HG03175 (cell line): ENCODE measurements at regions not wholly inside any gene's neighbourhood (a gene's known extent, or its start where the extent isn't known, plus 50 kb on each side); places are given as distances from the start of the nearest gene placed in this dataset.
A peak's percentile ranks its signal among the peaks of the same experiment; 100 is the strongest.

ENCODE experiments used
- ATAC-seq: cut with Tn5 transposase; IDR thresholded peaks from one replicate; pipeline ENCODE4 v1.9.1; 2021; ENCODE audit warnings: mild to moderate bottlenecking, moderate library complexity; ENCODE audit not compliant: unreplicated experiment

- ATAC-seq, result no peak
These were observed 115.0 kb upstream of the INPP4B start for GRCh38 chr4:142960867-142961644.

DNA sequence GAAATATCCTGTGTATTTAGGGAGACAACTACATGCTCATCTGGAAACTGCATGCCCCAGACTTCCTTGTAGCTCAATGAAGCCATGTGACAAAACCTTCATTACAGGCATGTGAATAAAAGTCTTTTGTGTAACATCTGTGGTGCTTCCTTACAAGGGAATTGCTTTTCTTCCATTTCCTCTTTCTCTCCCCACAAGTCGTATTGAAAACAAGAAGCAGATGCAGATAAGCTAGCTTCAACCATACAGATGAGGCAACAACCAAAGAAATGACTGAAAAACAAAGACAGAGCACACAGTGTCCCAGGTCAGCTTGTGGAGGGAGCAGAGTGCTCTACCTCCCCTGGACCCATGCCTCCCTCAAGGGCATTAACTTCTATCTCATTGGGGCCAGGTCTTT, 115.8 kb upstream of the INPP4B start:
- peak; percentile 45 for ATAC-seq

DNA sequence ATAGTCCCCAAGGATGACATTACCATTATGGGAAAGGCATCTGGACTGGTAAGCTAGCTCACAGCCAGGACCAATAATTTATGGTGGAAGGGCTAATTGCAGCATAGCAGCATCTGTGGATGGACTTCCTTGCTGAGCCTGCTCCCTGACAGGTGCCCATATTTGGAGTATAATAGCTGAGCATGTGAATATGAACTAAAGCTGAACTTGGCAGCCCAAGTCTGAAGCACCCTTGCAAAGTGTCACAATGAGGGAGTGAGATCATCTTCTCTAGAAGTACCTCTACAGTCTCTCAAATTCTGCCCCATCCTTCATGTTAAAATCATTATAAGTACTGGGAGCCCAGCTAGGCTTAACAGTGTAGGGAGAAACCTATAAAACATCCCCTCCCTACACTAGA, 128.2 kb upstream of the INPP4B start:
- ATAC-seq, result no peak

GRCh38 chr4:142975618-142976017, 129.5 kb upstream of the INPP4B start:
- ATAC-seq, result no peak

DNA sequence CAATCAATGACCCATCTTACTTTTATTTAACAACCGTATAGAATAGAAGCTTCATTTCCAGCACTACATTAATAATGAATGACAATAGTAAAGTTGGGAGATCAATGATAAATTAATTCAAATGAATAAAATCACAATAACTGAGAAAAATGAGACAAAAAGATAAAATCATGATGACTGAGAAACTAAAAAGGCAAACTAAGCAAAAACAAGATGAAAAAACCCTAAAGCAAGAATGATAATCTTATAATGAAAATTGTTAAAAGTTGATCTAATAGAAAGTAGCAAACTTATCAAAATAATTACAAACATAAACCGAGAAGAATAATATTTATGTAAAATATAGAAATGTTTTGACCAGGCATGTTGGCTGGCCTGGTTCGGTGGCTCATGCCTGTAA, 130.4 kb upstream of the INPP4B start:
- no peak for ATAC-seq

DNA sequence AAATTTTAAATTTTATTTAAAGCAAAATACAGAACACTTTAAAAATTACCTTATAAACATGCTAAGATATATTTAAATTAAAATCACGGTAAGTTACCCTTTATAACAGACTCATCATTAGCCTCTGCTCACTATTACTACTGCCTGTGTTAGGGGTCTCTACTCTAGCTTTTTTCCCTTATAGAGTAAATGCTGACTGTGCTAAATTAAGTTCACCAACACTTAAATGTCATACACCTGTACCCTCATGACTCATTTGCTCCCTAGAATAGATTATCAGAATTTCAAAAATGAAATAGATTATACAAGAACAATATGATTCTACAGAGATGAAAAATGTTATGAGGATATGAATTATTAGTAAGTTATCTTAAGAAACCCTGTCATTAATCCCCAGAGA, 131.1 kb upstream of the INPP4B start:
- ATAC-seq, result no peak

DNA sequence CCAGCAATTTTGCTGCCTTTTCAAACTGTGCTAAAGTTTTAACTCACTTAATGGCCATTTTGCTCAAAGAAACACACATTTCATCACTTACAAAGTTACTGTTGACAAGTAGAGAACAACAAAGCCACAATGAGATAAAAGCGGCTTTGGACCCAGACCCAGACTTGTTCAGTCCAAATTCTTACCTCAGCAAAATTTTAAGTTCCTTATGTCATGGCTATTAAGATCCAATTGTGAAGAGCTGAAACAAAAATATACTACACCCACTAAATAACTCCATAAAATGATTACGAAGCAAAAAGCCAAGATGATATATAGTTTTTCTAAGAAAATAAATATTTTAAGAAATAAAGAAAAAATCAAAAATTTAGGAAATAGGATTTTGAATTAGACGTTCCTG, 137.0 kb upstream of the INPP4B start:
- no peak for ATAC-seq

DNA sequence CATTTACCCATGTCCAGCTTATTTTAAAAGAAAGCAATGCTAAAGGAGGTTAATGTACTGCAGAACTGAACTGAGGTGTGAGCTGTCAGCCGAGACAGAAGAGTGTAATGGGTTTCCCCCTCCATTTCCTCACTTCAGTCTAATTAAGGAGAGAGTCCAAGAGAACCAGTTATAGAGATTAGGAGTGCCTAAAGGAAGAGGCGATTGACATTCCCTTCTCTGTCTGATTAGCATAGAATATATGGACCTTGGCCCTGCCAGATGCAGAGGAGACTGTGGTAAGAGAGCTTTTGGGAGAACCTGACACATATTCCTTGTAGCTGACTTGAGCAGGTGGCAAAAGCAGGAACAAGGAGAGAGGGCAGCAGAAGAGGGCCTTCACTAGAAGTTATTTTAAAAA, 137.5 kb upstream of the INPP4B start:
- no peak for ATAC-seq

DNA sequence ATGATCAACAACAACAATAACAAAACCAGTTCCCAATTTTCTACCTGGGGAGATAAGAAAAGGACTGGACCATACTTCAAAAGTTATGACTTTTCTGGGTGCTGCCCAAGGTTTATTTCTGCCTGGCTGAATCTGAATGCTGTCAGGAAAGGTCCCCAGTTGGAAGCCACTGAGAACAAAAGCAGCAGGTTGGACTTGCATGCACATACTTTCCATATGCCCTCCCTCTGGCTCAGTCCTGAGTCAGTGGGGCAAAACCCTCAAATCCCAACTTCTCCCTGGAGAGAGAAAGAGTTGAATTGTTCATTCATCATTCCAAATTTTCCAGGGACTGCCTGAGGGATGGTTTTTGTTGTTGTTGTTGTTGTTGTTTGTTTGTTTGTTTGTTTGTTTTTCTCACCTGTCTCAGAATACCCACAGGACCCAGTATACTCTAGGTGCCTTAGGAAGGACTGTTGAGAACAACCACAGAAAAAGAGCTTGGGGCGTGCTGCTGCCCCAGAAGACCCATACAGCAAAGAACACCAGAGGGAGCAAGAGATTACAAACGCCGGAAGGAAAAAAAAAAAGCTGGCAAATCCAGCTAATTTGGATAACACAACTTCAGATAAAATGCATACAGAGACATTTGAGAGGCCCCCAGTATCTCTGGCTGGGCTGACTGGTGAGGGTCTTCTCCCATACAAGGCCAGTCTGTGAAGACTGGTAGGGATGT, 138.9 kb upstream of the INPP4B start:
- no peak for ATAC-seq

GRCh38 chr4:143016171-143016570, 168.5 kb upstream of the USP38 start:
- ATAC-seq, result no peak

- ATAC-seq, result no peak
These were observed 167.5 kb upstream of the USP38 start for GRCh38 chr4:143017210-143017609.

DNA sequence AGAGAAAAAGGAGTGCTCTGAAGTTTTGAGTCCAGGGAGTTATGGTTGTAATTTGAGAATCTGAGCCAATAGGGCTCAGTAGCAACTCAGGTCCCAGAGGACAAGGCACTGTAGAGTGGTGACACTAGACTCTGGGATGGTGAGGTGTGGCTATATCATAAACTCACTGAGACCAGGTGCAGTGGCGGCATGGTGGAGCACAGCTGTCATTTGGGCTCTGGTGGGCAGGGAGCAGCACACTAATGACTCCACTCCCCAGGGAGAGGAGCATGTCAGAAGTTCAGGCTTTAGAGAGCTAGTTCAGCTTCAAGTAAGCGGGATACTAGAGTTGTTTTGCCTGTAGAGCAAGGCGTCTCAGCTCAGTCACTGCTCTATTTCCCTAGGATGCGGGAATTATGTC, 165.4 kb upstream of the USP38 start:
- ATAC-seq, result no peak

- ATAC-seq, result peak; percentile 76
These were observed 163.3 kb upstream of the USP38 start for GRCh38 chr4:143021384-143021783.

- ATAC-seq, result peak; percentile 25
These were observed 161.3 kb upstream of the USP38 start for GRCh38 chr4:143023239-143023918.

- peak; percentile 32 for ATAC-seq
These were observed 159.5 kb upstream of the USP38 start for GRCh38 chr4:143025081-143025704.

GRCh38 chr4:143026459-143027170, 158.1 kb upstream of the USP38 start:
- peak; percentile 47 for ATAC-seq

DNA sequence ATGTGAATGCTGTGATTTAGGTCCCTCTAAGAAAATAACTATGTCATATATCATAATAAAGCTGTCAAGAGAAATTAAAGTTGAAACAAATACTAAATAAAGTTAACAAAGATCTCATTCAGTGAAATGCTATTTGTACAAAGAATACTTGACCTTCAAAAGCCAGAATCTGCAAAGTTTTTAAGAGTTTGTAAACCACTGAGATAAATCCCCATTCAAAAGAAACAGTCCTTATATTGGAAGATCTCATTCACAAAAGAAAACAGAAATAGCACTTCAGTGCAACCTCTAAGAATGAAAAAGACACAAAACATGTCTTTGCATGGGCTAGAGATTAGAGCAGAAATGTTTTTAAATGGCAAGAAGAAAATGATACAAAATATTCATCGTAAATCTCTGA, 149.1 kb upstream of the USP38 start:
- no peak for ATAC-seq

DNA sequence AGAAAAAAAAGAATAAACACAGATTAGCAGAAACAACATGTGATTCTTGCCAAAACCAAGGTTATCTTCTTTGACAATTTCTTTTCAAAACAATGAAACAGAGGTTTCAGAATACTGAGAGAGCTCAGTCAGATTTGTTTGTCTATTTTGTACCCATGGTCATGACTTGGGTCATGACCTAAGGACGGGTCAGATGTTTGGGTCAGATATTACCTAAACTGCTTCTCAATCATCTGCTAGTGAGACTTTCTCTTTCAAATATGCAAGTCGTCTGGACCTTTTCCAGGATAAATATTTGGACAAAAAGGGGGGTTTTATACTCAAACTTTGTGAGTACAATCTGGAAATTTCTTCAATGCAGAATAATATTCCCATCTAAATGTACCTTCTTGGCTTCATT, 148.3 kb upstream of the USP38 start:
- ATAC-seq, result no peak

- ATAC-seq, result no peak
These were observed 138.3 kb upstream of the USP38 start for GRCh38 chr4:143046454-143046853.

DNA sequence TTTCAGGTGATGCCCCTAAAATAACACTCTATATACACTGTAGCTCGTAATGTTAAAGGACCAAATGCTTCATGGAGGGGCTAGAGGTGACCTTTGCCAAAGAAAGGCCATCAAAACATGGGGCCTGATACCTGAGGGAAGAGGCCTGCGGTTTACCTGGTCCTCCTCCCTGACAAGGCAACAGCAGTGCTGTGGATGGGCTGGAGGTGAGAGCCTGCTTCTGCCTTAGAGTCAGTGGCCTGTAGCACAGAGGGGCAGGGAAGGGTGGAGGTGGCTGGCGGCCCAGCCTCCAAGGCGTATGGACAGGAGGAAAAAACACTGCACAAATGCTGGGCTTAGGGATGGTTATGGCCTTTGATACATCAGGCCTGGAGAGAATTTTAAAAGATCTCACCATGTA, 137.8 kb upstream of the USP38 start:
- ATAC-seq, result no peak

DNA sequence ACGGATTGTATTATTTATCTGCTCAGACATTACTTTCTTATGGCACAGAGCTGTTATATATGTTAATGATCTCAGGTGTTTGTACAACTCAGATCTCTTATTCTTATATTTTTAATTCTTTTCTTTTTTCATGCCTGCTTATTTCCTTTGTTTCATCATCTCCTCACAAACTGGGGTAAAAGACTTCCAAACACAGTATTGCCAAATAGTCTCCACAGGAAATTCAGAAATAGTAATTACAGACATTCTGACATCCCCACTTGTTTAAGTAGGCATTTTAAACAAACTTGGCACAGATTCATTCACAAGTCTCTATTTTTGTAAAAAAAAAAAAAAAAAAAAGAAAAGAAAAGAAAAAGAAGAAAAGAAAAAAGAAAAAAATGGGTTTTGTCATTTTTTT, 129.7 kb upstream of the USP38 start:
- ATAC-seq, result no peak
